ENCODE measurements at regions not wholly inside any gene's neighbourhood (a gene's known extent, or its start where the extent isn't known, plus 50 kb on each side); places are given as distances from the start of the nearest gene placed in this dataset.
"Not testable (repeated sequence)": the region's sequence is repeated elsewhere in the genome, so short reads cannot be mapped to it uniquely, and the experiment has no call there.

GRCh38 chr6:55117267-55117666, 57.0 kb upstream of the HCRTR2 start:
- H3K27ac ChIP-seq (ENCODE audit: low read depth, low read length) = no peak overlapping the region
- H3K9ac ChIP-seq (ENCODE audit: low read length) = no peak overlapping the region
- H3K36me3 ChIP-seq (ENCODE audit: low read length) = no peaks in the 10 kb centered on the region
- no peaks in the 10 kb centered on the region for H3K27me3 ChIP-seq (ENCODE audit: low read length)
- no peak overlapping the region for H3K4me3 ChIP-seq (ENCODE audit: insufficient read depth, low read length, poor library complexity, severe bottlenecking)
- no peaks in the 10 kb centered on the region for H4K20me1 ChIP-seq (ENCODE audit: low read depth, low read length)
- H3K79me2 ChIP-seq (ENCODE audit: insufficient read depth, low read length) = no peaks in the 10 kb centered on the region
- TF ChIP-seq EZH2phosphoT487 (conservative IDR thresholded peaks at IDR 0.05; ENCODE audit: low read length) = no peak
- TF ChIP-seq CTCF (IDR thresholded peaks at IDR 0.05; ENCODE audit: insufficient read depth, low read length, poor library complexity, severe bottlenecking) = no peak
- no peak overlapping the region for H3K4me2 ChIP-seq (ENCODE audit: low read depth, low read length, poor library complexity, severe bottlenecking)
- H3K9me3 ChIP-seq (ENCODE audit: insufficient read depth, low read length) = 0 out of 2 replicates have a peak, but pooled peaks cover 5% of the 10 kb centered on the region
- no peak overlapping the region for H2AFZ ChIP-seq (ENCODE audit: low read depth, low read length, severe bottlenecking)
- H3F3A ChIP-seq (ENCODE audit: insufficient read depth) = no peaks in the 10 kb centered on the region
- no peaks in the 10 kb centered on the region for H3K9me2 ChIP-seq (replicated peaks; ENCODE audit: insufficient read depth, low read length)

GRCh38 chr6:55124241-55124640, 50.1 kb upstream of the HCRTR2 start:
- H3K36me3 ChIP-seq (ENCODE audit: low read length); H3K9me3 ChIP-seq (ENCODE audit: insufficient read depth, low read length); H3K9me2 ChIP-seq (replicated peaks; ENCODE audit: insufficient read depth, low read length); H3F3A ChIP-seq (ENCODE audit: insufficient read depth); H3K9ac ChIP-seq (ENCODE audit: low read length); H3K79me2 ChIP-seq (ENCODE audit: insufficient read depth, low read length); H3K4me3 ChIP-seq (ENCODE audit: insufficient read depth, low read length, poor library complexity, severe bottlenecking); H4K20me1 ChIP-seq (ENCODE audit: low read depth, low read length); H3K4me2 ChIP-seq (ENCODE audit: low read depth, low read length, poor library complexity, severe bottlenecking); H3K27ac ChIP-seq (ENCODE audit: low read depth, low read length); H3K27me3 ChIP-seq (ENCODE audit: low read length); H2AFZ ChIP-seq (ENCODE audit: low read depth, low read length, severe bottlenecking): not testable (repeated sequence)
